ENCODE measurements at regions not wholly inside any gene's neighbourhood (a gene's known extent, or its start where the extent isn't known, plus 50 kb on each side); places are given as distances from the start of the nearest gene placed in this dataset.

GRCh38 chr6:78599526-78599925 is 267.8 kb upstream of the IRAK1BP1 start:
- no peak for DNase-seq (ENCODE audit: low read depth)
- TF ChIP-seq CTCF (conservative IDR thresholded peaks at IDR 0.05; ENCODE audit: low read depth, low read length), result no peak
- H3K4me3 ChIP-seq (ENCODE audit: low read length), result no peak overlapping the region

GRCh38 chr6:78605909-78606446 is 261.4 kb upstream of the IRAK1BP1 start:
- no peak for TF ChIP-seq CTCF (conservative IDR thresholded peaks at IDR 0.05; ENCODE audit: low read depth, low read length)
- DNase-seq (ENCODE audit: low read depth), result peak; percentile 64
- H3K4me3 ChIP-seq (ENCODE audit: low read length), result no peak overlapping the region

GRCh38 chr6:78607189-78607588 is 260.2 kb upstream of the IRAK1BP1 start:
- no peak overlapping the region for H3K4me3 ChIP-seq (ENCODE audit: low read length)
- no peak for DNase-seq (ENCODE audit: low read depth)
- TF ChIP-seq CTCF (conservative IDR thresholded peaks at IDR 0.05; ENCODE audit: low read depth, low read length), result no peak

- no peak overlapping the region for H3K4me3 ChIP-seq (ENCODE audit: low read length)
- TF ChIP-seq CTCF (conservative IDR thresholded peaks at IDR 0.05; ENCODE audit: low read depth, low read length), result no peak
- no peak for DNase-seq (ENCODE audit: low read depth)
Measured at GRCh38 chr6:78611102-78611620, 256.2 kb upstream of the IRAK1BP1 start.

GRCh38 chr6:78611886-78612480 is 255.4 kb upstream of the IRAK1BP1 start:
- H3K4me3 ChIP-seq (ENCODE audit: low read length), result no peak overlapping the region
- peak; percentile 63 for TF ChIP-seq CTCF (conservative IDR thresholded peaks at IDR 0.05; ENCODE audit: low read depth, low read length)
- DNase-seq (ENCODE audit: low read depth), result no peak

GRCh38 chr6:78614961-78615360 is 252.4 kb upstream of the IRAK1BP1 start:
- H3K4me3 ChIP-seq (ENCODE audit: low read length), result no peak overlapping the region
- TF ChIP-seq CTCF (conservative IDR thresholded peaks at IDR 0.05; ENCODE audit: low read depth, low read length), result no peak
- DNase-seq (ENCODE audit: low read depth), result no peak

GRCh38 chr6:78615430-78615904 is 251.9 kb upstream of the IRAK1BP1 start:
- TF ChIP-seq CTCF (conservative IDR thresholded peaks at IDR 0.05; ENCODE audit: low read depth, low read length), result no peak
- H3K4me3 ChIP-seq (ENCODE audit: low read length), result no peak overlapping the region
- no peak for DNase-seq (ENCODE audit: low read depth)

Data from retinal pigment epithelial cell (primary cell).